ENCODE measurements at regions not wholly inside any gene's neighbourhood (a gene's known extent, or its start where the extent isn't known, plus 50 kb on each side); places are given as distances from the start of the nearest gene placed in this dataset.

DNA sequence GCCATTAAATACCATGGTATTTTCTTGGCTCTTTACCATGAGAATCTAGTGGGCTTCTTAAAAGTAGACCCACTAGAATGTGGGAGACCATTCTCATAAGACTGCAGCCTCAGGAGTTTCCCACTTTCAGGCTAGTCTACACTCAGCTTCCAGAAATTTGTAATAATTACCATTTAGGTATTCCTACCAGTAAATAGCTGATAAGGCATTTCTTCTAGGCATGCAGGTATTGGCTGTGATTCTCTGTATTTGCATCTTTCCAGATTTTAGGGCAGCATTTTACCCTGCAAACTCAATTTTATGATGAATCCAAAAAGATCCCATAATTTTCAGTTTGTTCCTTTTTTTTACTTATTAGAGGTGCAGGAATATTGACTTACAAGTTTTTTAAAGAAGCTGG lies 496.6 kb downstream of the TRAM1L1 start:
- no peaks in the 10 kb centered on the region for H3K4me1 Mint-ChIP-seq
- no peak for ATAC-seq
- H2AFZ ChIP-seq = no peak overlapping the region
- no peak for TF ChIP-seq EZH2 (IDR thresholded peaks at IDR 0.05; ENCODE audit: low read depth, unreplicated experiment)
- no peaks in the 10 kb centered on the region for H3K4me1 ChIP-seq (ENCODE audit: insufficient read depth)
- no peak overlapping the region for H3K4me3 Mint-ChIP-seq
- no peaks in the 10 kb centered on the region for H3K9me3 Mint-ChIP-seq
- no peaks in the 10 kb centered on the region for H3K79me2 ChIP-seq (replicated peaks; ENCODE audit: insufficient read depth)
- no peaks in the 10 kb centered on the region for H3K9me2 ChIP-seq (ENCODE audit: insufficient read depth)
- H3K36me3 Mint-ChIP-seq (ENCODE audit: low read depth) = no peaks in the 10 kb centered on the region
- H3K27me3 Mint-ChIP-seq (ENCODE audit: insufficient read depth, low read depth, poor library complexity) = peaks cover 1% of the 10 kb centered on the region
- H4K20me1 ChIP-seq (replicated peaks; ENCODE audit: insufficient read depth) = no peaks in the 10 kb centered on the region
- H3K4me3 ChIP-seq = no peak overlapping the region
- no peak overlapping the region for H3K27ac Mint-ChIP-seq
- H3K27me3 ChIP-seq (ENCODE audit: insufficient read depth) = no peaks in the 10 kb centered on the region
- no peaks in the 10 kb centered on the region for H3F3A ChIP-seq (replicated peaks; ENCODE audit: low read depth)
- no peak for DNase-seq (ENCODE audit: low spot score)
- no peaks in the 10 kb centered on the region for H3K36me3 ChIP-seq (ENCODE audit: insufficient read depth)
- no peak overlapping the region for H3K4me2 ChIP-seq
- H3K27ac ChIP-seq (ENCODE audit: low read depth) = no peak overlapping the region

GRCh38 chr4:116585246-116585645 lies 500.1 kb downstream of the TRAM1L1 start:
- Mint-ChIP-seq H3K4me3 (no peak overlapping the region), H3K27ac (no peak overlapping the region), H3K27me3 (ENCODE audit: insufficient read depth, low read depth, poor library complexity) (no peaks in the 10 kb centered on the region), H3K4me1 (no peaks in the 10 kb centered on the region), H3K36me3 (ENCODE audit: low read depth) (no peaks in the 10 kb centered on the region), H3K9me3 (no peaks in the 10 kb centered on the region)
- H3K27me3 ChIP-seq (ENCODE audit: insufficient read depth) = no peaks in the 10 kb centered on the region
- H3K4me3 ChIP-seq = no peak overlapping the region
- TF ChIP-seq ZNF331 (CRISPR knock-in tag; IDR thresholded peaks at IDR 0.05; ENCODE audit: low read depth) = no peak
- TF ChIP-seq CREB1 (CRISPR knock-in tag; IDR thresholded peaks at IDR 0.05; ENCODE audit: low read depth) = no peak
- no peak overlapping the region for H3K4me2 ChIP-seq
- no peaks in the 10 kb centered on the region for H4K20me1 ChIP-seq (replicated peaks; ENCODE audit: insufficient read depth)
- H3K79me2 ChIP-seq (replicated peaks; ENCODE audit: insufficient read depth) = no peaks in the 10 kb centered on the region
- no peaks in the 10 kb centered on the region for H3F3A ChIP-seq (replicated peaks; ENCODE audit: low read depth)
- no peak overlapping the region for H3K27ac ChIP-seq (ENCODE audit: low read depth)
- no peaks in the 10 kb centered on the region for H3K4me1 ChIP-seq (ENCODE audit: insufficient read depth)
- H3K36me3 ChIP-seq (ENCODE audit: insufficient read depth) = no peaks in the 10 kb centered on the region
- ATAC-seq (no peak), DNase-seq (ENCODE audit: low spot score) (no peak)
- H2AFZ ChIP-seq = no peak overlapping the region
- H3K9me2 ChIP-seq (ENCODE audit: insufficient read depth) = no peaks in the 10 kb centered on the region

- Histone ChIP-seq H3K27ac (ENCODE audit: low read depth) (no peak overlapping the region), H3F3A (replicated peaks; ENCODE audit: low read depth) (no peaks in the 10 kb centered on the region), H4K20me1 (replicated peaks; ENCODE audit: insufficient read depth) (no peaks in the 10 kb centered on the region), H3K27me3 (ENCODE audit: insufficient read depth) (no peaks in the 10 kb centered on the region), H3K79me2 (replicated peaks; ENCODE audit: insufficient read depth) (no peaks in the 10 kb centered on the region), H3K4me2 (no peak overlapping the region), H2AFZ (no peak overlapping the region), H3K36me3 (ENCODE audit: insufficient read depth) (no peaks in the 10 kb centered on the region), H3K9me2 (ENCODE audit: insufficient read depth) (0 out of 2 replicates have a peak, but pooled peaks cover 4% of the 10 kb centered on the region), H3K4me1 (ENCODE audit: insufficient read depth) (no peaks in the 10 kb centered on the region), H3K4me3 (no peak overlapping the region)
- H3K4me1 Mint-ChIP-seq = no peaks in the 10 kb centered on the region
- H3K36me3 Mint-ChIP-seq (ENCODE audit: low read depth) = peaks cover 11% of the 10 kb centered on the region
- H3K27me3 Mint-ChIP-seq (ENCODE audit: insufficient read depth, low read depth, poor library complexity) = no peaks in the 10 kb centered on the region
- no peak for TF ChIP-seq ZNF114 (CRISPR knock-in tag; IDR thresholded peaks at IDR 0.05)
- TF ChIP-seq, protein P1, sequence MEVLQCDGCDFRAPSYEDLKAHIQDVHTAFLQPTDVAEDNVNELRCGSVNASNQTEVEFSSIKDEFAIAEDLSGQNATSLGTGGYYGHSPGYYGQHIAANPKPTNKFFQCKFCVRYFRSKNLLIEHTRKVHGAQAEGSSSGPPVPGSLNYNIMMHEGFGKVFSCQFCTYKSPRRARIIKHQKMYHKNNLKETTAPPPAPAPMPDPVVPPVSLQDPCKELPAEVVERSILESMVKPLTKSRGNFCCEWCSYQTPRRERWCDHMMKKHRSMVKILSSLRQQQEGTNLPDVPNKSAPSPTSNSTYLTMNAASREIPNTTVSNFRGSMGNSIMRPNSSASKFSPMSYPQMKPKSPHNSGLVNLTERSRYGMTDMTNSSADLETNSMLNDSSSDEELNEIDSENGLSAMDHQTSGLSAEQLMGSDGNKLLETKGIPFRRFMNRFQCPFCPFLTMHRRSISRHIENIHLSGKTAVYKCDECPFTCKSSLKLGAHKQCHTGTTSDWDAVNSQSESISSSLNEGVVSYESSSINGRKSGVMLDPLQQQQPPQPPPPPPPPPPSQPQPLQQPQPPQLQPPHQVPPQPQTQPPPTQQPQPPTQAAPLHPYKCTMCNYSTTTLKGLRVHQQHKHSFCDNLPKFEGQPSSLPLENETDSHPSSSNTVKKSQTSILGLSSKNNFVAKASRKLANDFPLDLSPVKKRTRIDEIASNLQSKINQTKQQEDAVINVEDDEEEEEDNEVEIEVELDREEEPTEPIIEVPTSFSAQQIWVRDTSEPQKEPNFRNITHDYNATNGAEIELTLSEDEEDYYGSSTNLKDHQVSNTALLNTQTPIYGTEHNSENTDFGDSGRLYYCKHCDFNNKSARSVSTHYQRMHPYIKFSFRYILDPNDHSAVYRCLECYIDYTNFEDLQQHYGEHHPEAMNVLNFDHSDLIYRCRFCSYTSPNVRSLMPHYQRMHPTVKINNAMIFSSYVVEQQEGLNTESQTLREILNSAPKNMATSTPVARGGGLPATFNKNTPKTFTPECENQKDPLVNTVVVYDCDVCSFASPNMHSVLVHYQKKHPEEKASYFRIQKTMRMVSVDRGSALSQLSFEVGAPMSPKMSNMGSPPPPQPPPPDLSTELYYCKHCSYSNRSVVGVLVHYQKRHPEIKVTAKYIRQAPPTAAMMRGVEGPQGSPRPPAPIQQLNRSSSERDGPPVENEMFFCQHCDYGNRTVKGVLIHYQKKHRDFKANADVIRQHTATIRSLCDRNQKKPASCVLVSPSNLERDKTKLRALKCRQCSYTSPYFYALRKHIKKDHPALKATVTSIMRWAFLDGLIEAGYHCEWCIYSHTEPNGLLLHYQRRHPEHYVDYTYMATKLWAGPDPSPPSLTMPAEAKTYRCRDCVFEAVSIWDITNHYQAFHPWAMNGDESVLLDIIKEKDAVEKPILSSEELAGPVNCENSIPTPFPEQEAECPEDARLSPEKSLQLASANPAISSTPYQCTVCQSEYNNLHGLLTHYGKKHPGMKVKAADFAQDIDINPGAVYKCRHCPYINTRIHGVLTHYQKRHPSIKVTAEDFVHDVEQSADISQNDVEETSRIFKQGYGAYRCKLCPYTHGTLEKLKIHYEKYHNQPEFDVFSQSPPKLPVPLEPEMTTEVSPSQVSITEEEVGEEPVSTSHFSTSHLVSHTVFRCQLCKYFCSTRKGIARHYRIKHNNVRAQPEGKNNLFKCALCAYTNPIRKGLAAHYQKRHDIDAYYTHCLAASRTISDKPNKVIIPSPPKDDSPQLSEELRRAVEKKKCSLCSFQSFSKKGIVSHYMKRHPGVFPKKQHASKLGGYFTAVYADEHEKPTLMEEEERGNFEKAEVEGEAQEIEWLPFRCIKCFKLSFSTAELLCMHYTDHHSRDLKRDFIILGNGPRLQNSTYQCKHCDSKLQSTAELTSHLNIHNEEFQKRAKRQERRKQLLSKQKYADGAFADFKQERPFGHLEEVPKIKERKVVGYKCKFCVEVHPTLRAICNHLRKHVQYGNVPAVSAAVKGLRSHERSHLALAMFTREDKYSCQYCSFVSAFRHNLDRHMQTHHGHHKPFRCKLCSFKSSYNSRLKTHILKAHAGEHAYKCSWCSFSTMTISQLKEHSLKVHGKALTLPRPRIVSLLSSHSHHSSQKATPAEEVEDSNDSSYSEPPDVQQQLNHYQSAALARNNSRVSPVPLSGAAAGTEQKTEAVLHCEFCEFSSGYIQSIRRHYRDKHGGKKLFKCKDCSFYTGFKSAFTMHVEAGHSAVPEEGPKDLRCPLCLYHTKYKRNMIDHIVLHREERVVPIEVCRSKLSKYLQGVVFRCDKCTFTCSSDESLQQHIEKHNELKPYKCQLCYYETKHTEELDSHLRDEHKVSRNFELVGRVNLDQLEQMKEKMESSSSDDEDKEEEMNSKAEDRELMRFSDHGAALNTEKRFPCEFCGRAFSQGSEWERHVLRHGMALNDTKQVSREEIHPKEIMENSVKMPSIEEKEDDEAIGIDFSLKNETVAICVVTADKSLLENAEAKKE (CRISPR knock-in tag; IDR thresholded peaks at IDR 0.05) = no peak
- no peak for TF ChIP-seq ZNF331 (CRISPR knock-in tag; IDR thresholded peaks at IDR 0.05; ENCODE audit: low read depth)
- TF ChIP-seq NANOG (IDR thresholded peaks at IDR 0.05; ENCODE audit: borderline replicate concordance) = no peak
- H3K27ac Mint-ChIP-seq = no peak overlapping the region
- DNase-seq (ENCODE audit: low spot score) (no peak), ATAC-seq (no peak)
- no peak overlapping the region for H3K4me3 Mint-ChIP-seq
- H3K9me3 Mint-ChIP-seq = peaks cover 20% of the 10 kb centered on the region
Measured at GRCh38 chr4:116577321-116577720, 508.1 kb downstream of the TRAM1L1 start.

Data from GM23338 (cell line).